ENCODE measurements at regions not wholly inside any gene's neighbourhood (a gene's known extent, or its start where the extent isn't known, plus 50 kb on each side); places are given as distances from the start of the nearest gene placed in this dataset.
A peak's percentile ranks its signal among the peaks of the same experiment; 100 is the strongest.

DNA sequence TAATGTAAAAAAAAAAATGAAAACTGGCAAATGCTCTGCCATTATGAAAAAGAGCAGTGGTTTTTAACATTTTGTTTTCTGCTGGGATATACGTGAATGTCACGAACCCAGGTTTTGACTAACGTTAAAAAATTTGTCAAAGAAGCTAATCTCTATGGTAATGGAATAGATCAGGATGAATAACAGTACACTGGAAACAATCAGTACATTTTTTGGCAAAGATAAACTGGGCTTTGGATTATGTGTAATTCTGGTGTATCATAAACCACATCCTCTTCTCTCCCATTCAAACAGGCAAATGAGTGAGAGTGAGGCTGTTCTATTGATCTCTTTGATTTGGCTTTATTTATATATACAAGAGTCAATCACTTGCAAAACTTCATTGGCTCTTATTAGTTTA is 207.0 kb upstream of the IRX3 start:
- DNase-seq, result no peak
- Histone ChIP-seq H3K4me3 (no peak overlapping the region), H3K9me3 (no peaks in the 10 kb centered on the region), H3K4me1 (ENCODE audit: low read depth) (no peaks in the 10 kb centered on the region), H3K36me3 (ENCODE audit: low read depth) (no peaks in the 10 kb centered on the region)
- intact Hi-C loops (cut with DNase I, micrococcal nuclease), result no loop called here
- no peak for ATAC-seq
- TF ChIP-seq, protein P1, sequence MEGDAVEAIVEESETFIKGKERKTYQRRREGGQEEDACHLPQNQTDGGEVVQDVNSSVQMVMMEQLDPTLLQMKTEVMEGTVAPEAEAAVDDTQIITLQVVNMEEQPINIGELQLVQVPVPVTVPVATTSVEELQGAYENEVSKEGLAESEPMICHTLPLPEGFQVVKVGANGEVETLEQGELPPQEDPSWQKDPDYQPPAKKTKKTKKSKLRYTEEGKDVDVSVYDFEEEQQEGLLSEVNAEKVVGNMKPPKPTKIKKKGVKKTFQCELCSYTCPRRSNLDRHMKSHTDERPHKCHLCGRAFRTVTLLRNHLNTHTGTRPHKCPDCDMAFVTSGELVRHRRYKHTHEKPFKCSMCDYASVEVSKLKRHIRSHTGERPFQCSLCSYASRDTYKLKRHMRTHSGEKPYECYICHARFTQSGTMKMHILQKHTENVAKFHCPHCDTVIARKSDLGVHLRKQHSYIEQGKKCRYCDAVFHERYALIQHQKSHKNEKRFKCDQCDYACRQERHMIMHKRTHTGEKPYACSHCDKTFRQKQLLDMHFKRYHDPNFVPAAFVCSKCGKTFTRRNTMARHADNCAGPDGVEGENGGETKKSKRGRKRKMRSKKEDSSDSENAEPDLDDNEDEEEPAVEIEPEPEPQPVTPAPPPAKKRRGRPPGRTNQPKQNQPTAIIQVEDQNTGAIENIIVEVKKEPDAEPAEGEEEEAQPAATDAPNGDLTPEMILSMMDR (IDR thresholded peaks at IDR 0.05), result no peak

DNA sequence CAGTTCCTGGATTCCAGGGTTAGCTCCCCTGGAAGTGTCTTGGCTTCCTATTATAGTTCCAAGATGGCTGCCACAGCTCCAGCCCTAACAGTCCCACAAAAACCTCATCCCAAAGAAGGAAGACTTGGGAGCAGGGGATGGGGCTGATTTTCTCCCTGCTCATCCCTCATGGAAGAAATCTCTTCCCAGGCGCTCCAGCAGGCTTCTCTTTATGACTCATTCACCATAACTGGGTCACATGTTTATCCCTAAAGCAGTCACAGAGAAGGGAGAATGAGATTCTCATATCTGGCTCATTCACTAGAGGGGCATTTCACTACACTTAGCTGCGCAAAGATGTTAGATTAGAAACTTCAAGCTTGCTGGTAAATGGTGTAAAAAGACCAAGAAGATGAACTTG is 206.5 kb upstream of the IRX3 start:
- H3K4me3 ChIP-seq, result no peak overlapping the region
- DNase-seq, result no peak
- no peaks in the 10 kb centered on the region for H3K36me3 ChIP-seq (ENCODE audit: low read depth)
- no peaks in the 10 kb centered on the region for H3K9me3 ChIP-seq
- intact Hi-C loops (cut with DNase I, micrococcal nuclease), result no loop called here
- no peak for ATAC-seq
- no peaks in the 10 kb centered on the region for H3K4me1 ChIP-seq (ENCODE audit: low read depth)
- TF ChIP-seq, protein P1 (IDR thresholded peaks at IDR 0.05), result no peak

DNA sequence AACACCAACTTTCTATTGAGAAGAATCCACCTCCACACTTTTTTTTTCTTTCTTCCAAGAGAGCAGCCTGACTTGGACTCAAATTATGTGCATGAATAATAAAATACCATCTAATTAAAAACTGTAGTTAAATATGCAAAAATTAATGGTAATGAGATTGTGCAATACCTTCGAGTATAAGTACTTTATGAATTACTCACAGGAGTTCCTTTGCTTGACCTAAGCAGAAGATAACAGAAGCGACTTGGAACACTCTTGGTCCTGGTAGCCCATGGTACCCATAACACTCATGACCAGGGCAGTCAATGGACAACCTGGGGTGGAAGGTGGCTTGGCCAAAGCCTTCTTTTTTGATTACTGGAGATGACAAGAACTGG is 203.5 kb upstream of the IRX3 start:
- Histone ChIP-seq H3K4me1 (ENCODE audit: low read depth) (no peaks in the 10 kb centered on the region), H3K4me3 (no peak overlapping the region), H3K36me3 (ENCODE audit: low read depth) (no peaks in the 10 kb centered on the region), H3K9me3 (no peaks in the 10 kb centered on the region)
- intact Hi-C loops (cut with DNase I, micrococcal nuclease), result no loop called here
- no peak for ATAC-seq
- no peak for DNase-seq
- TF ChIP-seq, protein P1 (IDR thresholded peaks at IDR 0.05), result no peak

DNA sequence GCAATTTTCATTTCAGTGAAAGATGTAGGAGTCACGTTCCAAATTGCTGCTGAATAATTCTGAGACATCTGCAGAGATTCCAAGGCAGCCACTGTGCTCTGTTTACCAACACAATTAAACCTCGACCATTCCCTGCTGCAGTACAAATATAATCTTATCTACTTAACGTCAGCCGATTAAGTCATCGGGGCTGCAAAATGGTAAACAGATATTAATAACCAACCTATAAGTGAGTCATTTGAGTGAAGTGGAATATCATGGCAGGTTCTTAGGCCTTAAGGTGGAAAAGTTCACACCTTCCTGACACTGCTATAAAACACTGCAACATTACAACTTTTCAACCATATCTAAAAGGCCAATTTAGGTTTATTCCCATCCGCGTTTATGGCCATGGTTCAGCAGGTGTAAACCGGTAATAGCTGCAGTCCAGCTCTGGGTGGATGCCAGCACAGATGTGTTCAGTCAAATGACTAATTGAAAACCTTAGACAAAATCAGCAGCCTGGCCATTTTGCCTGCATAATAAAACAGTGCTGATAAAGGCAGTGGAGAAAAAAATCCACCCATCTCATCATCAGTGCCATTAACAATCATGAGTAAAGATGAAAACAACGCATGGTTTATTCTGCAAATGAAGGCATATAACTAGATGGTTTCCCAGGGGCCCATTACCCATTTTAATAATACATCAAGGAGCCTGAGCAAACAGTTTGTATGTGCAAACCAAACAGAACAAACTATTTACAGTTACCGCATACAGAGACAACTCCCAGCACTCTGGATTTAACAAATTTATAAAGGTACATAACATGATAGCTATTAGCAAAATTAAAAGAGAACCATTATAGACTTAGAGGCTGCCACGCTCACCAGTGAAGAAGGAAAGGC is 202.9 kb upstream of the IRX3 start:
- peak; percentile 93 for ATAC-seq

DNA sequence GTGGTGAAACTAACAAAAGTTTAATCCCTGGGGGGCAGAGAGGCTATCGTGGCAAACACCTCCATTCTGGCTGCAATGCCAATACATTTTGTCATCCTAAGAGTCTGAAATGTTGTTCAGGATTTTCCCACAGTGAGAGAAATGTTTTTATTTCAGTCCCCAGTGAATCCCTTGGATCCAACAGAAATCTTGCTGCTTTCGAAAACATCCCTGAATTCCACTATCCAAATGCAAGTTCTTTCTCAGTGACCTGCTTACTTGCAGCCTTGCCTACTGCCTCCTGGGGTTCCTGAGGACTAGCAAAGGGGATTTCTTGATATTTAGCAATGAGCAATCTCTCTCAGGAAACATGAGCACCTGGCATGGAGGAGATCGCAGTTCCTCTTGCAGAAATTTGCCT is 202.1 kb upstream of the IRX3 start:
- ATAC-seq (no peak), DNase-seq (no peak)
- Histone ChIP-seq H3K36me3 (ENCODE audit: low read depth) (no peaks in the 10 kb centered on the region), H3K4me3 (no peak overlapping the region), H3K9me3 (no peaks in the 10 kb centered on the region), H3K4me1 (ENCODE audit: low read depth) (no peaks in the 10 kb centered on the region)
- TF ChIP-seq, protein P1 (IDR thresholded peaks at IDR 0.05), result no peak
- intact Hi-C loops (cut with DNase I, micrococcal nuclease), result no loop called here

More for the DNA sequence above, 202.9 kb upstream of the IRX3 start:
- intact Hi-C loops (cut with DNase I, micrococcal nuclease), result no loop called here
- TF ChIP-seq, protein P1 (IDR thresholded peaks at IDR 0.05), result no peak
- Histone ChIP-seq H3K9me3 (no peaks in the 10 kb centered on the region), H3K4me3 (no peak overlapping the region), H3K4me1 (ENCODE audit: low read depth) (no peaks in the 10 kb centered on the region), H3K36me3 (ENCODE audit: low read depth) (no peaks in the 10 kb centered on the region)
- peak; percentile 65 to 87 (median 66) for DNase-seq
